Hematopoietic multipotent progenitor cell treated with erythropoietin and hydrocortisone succinate and interleukin-3 and kit ligand, for 17 days (in vitro differentiated cells): ENCODE measurements at regions not wholly inside any gene's neighbourhood (a gene's known extent, or its start where the extent isn't known, plus 50 kb on each side); places are given as distances from the start of the nearest gene placed in this dataset.

ENCODE experiments used
- DNase-seq: peaks from one replicate; pipeline ENCODE4 v3.0.0-alpha.2; 2015; ENCODE audit warnings: low spot score

- DNase-seq: no peak
Measured at GRCh38 chr4:20353646-20354045, 101.9 kb downstream of the SLIT2 start.

- DNase-seq: no peak
Measured at GRCh38 chr4:20354120-20354519, 102.4 kb downstream of the SLIT2 start.

GRCh38 chr4:20356565-20356964 is 104.9 kb downstream of the SLIT2 start:
- DNase-seq: no peak

- DNase-seq: no peak
Measured at GRCh38 chr4:20358110-20358509, 106.4 kb downstream of the SLIT2 start.

- DNase-seq: no peak
Measured at GRCh38 chr4:20359692-20360091, 108.0 kb downstream of the SLIT2 start.

GRCh38 chr4:20362148-20362547 is 110.4 kb downstream of the SLIT2 start:
- no peak for DNase-seq

GRCh38 chr4:20364969-20365368 is 113.3 kb downstream of the SLIT2 start:
- DNase-seq: no peak

- DNase-seq: no peak
Measured at GRCh38 chr4:20367446-20367845, 115.7 kb downstream of the SLIT2 start.

GRCh38 chr4:20368926-20369325 is 117.2 kb downstream of the SLIT2 start:
- no peak for DNase-seq

- DNase-seq: no peak
Measured at GRCh38 chr4:20370274-20370673, 118.6 kb downstream of the SLIT2 start.

- DNase-seq: no peak
Measured at GRCh38 chr4:20376070-20376469, 124.4 kb downstream of the SLIT2 start.

- DNase-seq: no peak
Measured at GRCh38 chr4:20378181-20378580, 126.5 kb downstream of the SLIT2 start.

GRCh38 chr4:20381005-20381404 is 129.3 kb downstream of the SLIT2 start:
- no peak for DNase-seq

GRCh38 chr4:20383283-20383682 is 131.6 kb downstream of the SLIT2 start:
- DNase-seq: no peak

GRCh38 chr4:20383969-20384368 is 132.3 kb downstream of the SLIT2 start:
- no peak for DNase-seq

- no peak for DNase-seq
Measured at GRCh38 chr4:20384456-20384855, 132.8 kb downstream of the SLIT2 start.

GRCh38 chr4:20386001-20386740 is 134.5 kb downstream of the SLIT2 start:
- no peak for DNase-seq

GRCh38 chr4:20386906-20387305 is 135.2 kb downstream of the SLIT2 start:
- no peak for DNase-seq

GRCh38 chr4:20391198-20391597 is 139.5 kb downstream of the SLIT2 start:
- DNase-seq: no peak

GRCh38 chr4:20391912-20392311 is 140.2 kb downstream of the SLIT2 start:
- no peak for DNase-seq

- no peak for DNase-seq
Measured at GRCh38 chr4:20393486-20394100, 141.9 kb downstream of the SLIT2 start.

GRCh38 chr4:20394512-20394911 is 142.8 kb downstream of the SLIT2 start:
- DNase-seq: no peak

- peak; percentile 12 for DNase-seq
Measured at GRCh38 chr4:20395160-20395773, 143.6 kb downstream of the SLIT2 start.
